Esophagus squamous epithelium (tissue), 5 donors: ENCODE measurements at regions not wholly inside any gene's neighbourhood (a gene's known extent, or its start where the extent isn't known, plus 50 kb on each side); places are given as distances from the start of the nearest gene placed in this dataset.

ENCODE experiments used
- DNase-seq: peaks from one replicate; lab custom pipeline; 2025; lab: John Stamatoyannopoulos, UW
- H3K27ac ChIP-seq, 4 donors: fragments of 200-600 bp; sonication (generic); one replicate each; pipeline ENCODE4 v1.5.1; 2016 to 2019; ENCODE audit warnings: mild to moderate bottlenecking in 1 of 4
- H3K27me3 ChIP-seq, 4 donors: fragments of 200-600 bp; sonication (generic); 1 replicate in 3 of 4; 2 replicates in 1 of 4; pipeline versions ENCODE4 v1.5.1 to v1.6.0; 2017 to 2021; ENCODE audit warnings: antibody characterized with exemption in 1 of 4
- H3K36me3 ChIP-seq, 3 donors: fragments of 200-600 bp; sonication (generic); one replicate each; pipeline ENCODE4 v1.5.1; 2016 to 2019
- H3K4me1 ChIP-seq, 3 donors: fragments of 200-600 bp; sonication (generic); one replicate each; pipeline ENCODE4 v1.5.1; 2017 to 2019
- H3K4me3 ChIP-seq, 4 donors: fragments of 200-600 bp; sonication (generic); 1 replicate in 3 of 4; 2 replicates in 1 of 4; pipeline ENCODE4 v1.5.1; 2016 to 2019; ENCODE audit warnings: mild to moderate bottlenecking in 2 of 4, moderate library complexity in 1 of 4
- H3K9me3 ChIP-seq, 3 donors: fragments of 200-600 bp; sonication (generic); one replicate each; pipeline ENCODE4 v1.5.1; 2016 to 2019
- POLR2A ChIP-seq, 4 donors: fragments of 450-650 bp; IDR thresholded peaks; one replicate each; pipeline ENCODE4 v1.6.1; 2017; ENCODE audit warnings: antibody characterized with exemption in 4 of 4, mild to moderate bottlenecking in 4 of 4, moderate library complexity in 3 of 4
- WGBS, 2 donors: methylation state at CpG; one replicate each; pipeline ENCODE4 v1.1.5; 2018; 5-methylcytosine and 5-hydroxymethylcytosine counted together
- intact Hi-C: fragments of 100-400 bp; cut with DNase I; formaldehyde crosslinking; loops from one replicate; pipeline ENCODE4 v1.15.0; 2022
- TF ChIP-seq, protein P1 (sequence below), 6 experiments: fragments of 450-650 bp in 4 of 6; fragments of 200-600 bp in 2 of 6; sonication (generic) in 2 of 6; IDR thresholded peaks; one replicate each; pipeline ENCODE4 v1.5.1; 2016 to 2019; ENCODE audit warnings: antibody characterized with exemption in 6 of 6, mild to moderate bottlenecking in 4 of 6, moderate library complexity in 4 of 6
- donor health status: DM: yes; HTN: yes; CAD: no.

DNA sequence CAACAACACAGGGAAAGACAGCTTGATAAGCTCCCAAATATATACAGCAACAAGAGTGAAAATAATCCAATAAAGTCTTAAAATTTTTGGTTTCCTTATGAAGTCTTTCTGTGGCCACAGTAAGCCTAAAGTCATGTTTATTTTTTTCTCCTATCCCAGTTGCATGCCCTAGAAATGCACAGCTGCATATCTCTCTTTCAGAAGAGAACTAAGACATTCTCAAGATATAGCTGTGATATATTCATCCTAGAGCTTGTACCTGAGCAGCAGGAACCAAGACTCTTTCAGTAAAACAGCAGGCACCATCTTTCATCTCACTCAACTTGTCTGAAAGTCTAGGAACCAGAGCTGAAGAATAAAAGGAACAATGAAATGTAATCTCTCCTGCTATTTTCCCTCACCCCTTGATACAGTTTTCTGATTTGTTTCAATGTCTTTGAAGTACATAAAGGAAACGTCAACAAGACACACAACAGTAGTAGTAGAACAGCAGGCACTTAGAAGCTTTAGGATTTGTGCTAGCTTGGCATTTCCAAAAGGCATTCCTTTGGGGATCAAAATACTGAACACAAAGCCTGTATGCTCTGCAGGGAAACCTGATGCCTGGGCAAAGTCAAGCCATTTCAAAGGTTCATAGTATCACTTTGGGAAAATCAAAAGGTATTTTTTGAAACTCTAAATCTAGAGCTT, 536.8 kb downstream of the PYDC2 start:
- H3K9me3 ChIP-seq, result no peaks in the 10 kb centered on the region
- no peak for DNase-seq
- H3K4me3 ChIP-seq, result no peak overlapping the region
- no peaks in the 10 kb centered on the region for H3K4me1 ChIP-seq
- no peaks in the 10 kb centered on the region for H3K27me3 ChIP-seq
- intact Hi-C loops, result no loop called here
- no peaks in the 10 kb centered on the region for H3K36me3 ChIP-seq
- 18 to 26% methylated on average over 1 of the region's 1 CpG for WGBS, 2 donors
- TF ChIP-seq, protein P1, sequence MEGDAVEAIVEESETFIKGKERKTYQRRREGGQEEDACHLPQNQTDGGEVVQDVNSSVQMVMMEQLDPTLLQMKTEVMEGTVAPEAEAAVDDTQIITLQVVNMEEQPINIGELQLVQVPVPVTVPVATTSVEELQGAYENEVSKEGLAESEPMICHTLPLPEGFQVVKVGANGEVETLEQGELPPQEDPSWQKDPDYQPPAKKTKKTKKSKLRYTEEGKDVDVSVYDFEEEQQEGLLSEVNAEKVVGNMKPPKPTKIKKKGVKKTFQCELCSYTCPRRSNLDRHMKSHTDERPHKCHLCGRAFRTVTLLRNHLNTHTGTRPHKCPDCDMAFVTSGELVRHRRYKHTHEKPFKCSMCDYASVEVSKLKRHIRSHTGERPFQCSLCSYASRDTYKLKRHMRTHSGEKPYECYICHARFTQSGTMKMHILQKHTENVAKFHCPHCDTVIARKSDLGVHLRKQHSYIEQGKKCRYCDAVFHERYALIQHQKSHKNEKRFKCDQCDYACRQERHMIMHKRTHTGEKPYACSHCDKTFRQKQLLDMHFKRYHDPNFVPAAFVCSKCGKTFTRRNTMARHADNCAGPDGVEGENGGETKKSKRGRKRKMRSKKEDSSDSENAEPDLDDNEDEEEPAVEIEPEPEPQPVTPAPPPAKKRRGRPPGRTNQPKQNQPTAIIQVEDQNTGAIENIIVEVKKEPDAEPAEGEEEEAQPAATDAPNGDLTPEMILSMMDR (IDR thresholded peaks at IDR 0.05), result no peak
- TF ChIP-seq POLR2A (IDR thresholded peaks at IDR 0.05), result no peak
- H3K27ac ChIP-seq, result no peak overlapping the region

DNA sequence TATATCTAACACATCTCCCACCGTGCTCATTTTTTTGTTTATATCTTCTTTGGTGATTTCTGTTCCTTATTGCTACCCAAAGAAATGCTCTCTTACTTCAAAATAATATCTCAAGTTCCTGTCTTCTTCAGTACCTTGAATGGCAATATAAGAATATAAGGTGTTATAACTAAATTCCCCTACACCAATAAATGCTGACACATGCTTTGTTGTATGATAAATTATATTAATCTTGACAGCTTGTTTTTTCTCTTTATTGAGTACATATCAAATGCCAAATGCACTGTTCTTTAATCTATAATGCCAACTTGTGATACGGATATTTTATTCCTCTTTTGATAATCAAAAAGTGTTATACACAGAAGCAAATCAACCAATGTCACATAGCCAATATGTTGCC, 540.3 kb downstream of the PYDC2 start:
- no peaks in the 10 kb centered on the region for H3K27me3 ChIP-seq
- no peaks in the 10 kb centered on the region for H3K4me1 ChIP-seq
- no peak overlapping the region for H3K4me3 ChIP-seq
- no peak for DNase-seq
- TF ChIP-seq, protein P1 (IDR thresholded peaks at IDR 0.05), result no peak
- intact Hi-C loops, result no loop called here
- H3K36me3 ChIP-seq, result no peaks in the 10 kb centered on the region
- no peak overlapping the region for H3K27ac ChIP-seq
- no peaks in the 10 kb centered on the region for H3K9me3 ChIP-seq
- 41% methylated on average over 2 of the region's 2 CpGs for WGBS, 2 donors

DNA sequence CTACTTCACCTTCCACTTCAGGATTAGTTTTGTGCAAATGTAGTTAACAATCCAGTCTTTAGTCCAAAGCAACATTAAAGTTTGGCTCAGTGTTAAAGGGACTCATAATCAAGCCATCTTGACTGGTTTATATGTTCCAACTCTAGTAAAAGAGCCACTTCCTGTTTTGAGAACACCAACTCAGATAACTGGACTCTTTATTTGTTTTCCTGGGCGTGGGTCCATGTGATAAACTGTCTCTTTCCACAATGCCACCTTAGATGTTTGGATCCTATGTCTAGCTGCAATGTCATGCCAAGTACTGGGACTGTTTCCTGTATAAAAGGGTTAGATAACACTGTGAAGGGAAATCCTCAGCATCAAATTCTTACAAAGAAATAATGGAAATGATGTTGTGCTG, 545.0 kb downstream of the PYDC2 start:
- Histone ChIP-seq H3K27ac (no peak overlapping the region), H3K9me3 (no peaks in the 10 kb centered on the region), H3K27me3 (no peaks in the 10 kb centered on the region), H3K4me3 (no peak overlapping the region), H3K4me1 (no peaks in the 10 kb centered on the region), H3K36me3 (no peaks in the 10 kb centered on the region)
- 10 to 20% methylated on average over 1 of the region's 1 CpG for WGBS, 2 donors
- intact Hi-C loops, result no loop called here
- DNase-seq, result no peak
- TF ChIP-seq, protein P1 (IDR thresholded peaks at IDR 0.05), result no peak
- no peak for TF ChIP-seq POLR2A (IDR thresholded peaks at IDR 0.05)

DNA sequence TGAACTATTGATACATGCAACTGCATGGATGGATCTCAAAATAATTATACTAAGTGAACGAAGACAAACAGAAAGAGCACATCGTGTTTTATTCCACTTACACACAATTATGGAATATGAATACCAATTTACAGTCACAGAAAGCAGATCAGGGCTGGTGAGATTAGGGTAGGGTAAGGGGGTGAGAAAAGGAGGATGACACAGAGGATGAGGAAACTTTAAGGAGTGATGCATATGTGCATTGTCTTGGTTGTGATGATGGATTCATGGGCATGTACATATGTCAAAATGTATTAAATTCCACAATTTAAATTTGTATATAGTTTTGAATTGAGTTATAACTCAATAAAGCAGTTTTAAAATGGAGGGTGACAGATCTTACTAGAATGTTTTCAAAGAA, 548.9 kb downstream of the PYDC2 start:
- no peaks in the 10 kb centered on the region for H3K9me3 ChIP-seq
- no peak for TF ChIP-seq POLR2A (IDR thresholded peaks at IDR 0.05)
- no peak overlapping the region for H3K4me3 ChIP-seq
- H3K27ac ChIP-seq, result no peak overlapping the region
- WGBS, 2 donors, result 78 to 85% methylated on average over 2 of the region's 2 CpGs
- no peaks in the 10 kb centered on the region for H3K36me3 ChIP-seq
- H3K4me1 ChIP-seq, result no peaks in the 10 kb centered on the region
- DNase-seq, result no peak
- intact Hi-C loops, result no loop called here
- H3K27me3 ChIP-seq, result no peaks in the 10 kb centered on the region

DNA sequence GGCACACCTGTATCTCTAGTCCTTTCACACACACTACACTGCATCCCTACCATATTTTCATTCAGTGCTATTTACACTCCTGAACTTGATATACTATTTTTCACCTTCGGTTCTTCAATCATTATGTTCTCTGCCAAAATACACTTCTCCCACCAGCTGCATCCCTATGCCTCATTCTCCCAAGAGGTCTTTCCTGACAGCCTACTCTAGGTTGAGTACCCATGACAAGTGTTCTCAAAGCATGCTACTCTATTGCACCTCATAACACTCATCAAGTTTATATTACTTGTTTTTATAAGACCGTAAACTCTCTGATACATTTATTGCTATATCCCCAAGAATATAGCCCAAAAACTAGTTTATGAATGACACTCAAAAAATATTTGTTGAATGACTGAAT, 549.5 kb downstream of the PYDC2 start:
- H3K27ac ChIP-seq, result no peak overlapping the region
- H3K4me1 ChIP-seq, result no peaks in the 10 kb centered on the region
- intact Hi-C loops, result no loop called here
- H3K9me3 ChIP-seq, result no peaks in the 10 kb centered on the region
- H3K36me3 ChIP-seq, result no peaks in the 10 kb centered on the region
- H3K27me3 ChIP-seq, result no peaks in the 10 kb centered on the region
- WGBS, 2 donors, result 48 to 62% methylated on average over 2 of the region's 2 CpGs
- no peak overlapping the region for H3K4me3 ChIP-seq
- DNase-seq, result no peak
- TF ChIP-seq, protein P1 (IDR thresholded peaks at IDR 0.05), result no peak
- no peak for TF ChIP-seq POLR2A (IDR thresholded peaks at IDR 0.05)

DNA sequence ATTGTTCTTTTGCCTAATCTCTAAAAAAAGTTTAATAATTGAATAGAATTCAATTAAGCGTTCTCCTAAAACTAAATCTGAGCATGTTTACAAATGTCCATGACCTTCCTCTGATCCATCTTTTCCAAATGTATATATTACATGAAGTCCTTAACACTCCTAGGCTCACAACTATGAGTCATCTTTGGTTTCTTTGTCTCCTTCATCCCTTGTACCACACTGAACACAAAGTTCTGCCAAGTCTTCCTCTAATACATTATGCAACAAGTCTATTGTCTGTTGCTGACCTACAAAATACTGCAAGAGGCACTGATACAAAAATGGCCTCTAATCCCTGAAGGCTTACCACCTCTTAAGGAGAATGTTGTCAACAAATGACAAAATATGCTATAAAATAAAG, 550.2 kb downstream of the PYDC2 start:
- Histone ChIP-seq H3K4me3 (no peak overlapping the region), H3K36me3 (no peaks in the 10 kb centered on the region), H3K27ac (no peak overlapping the region), H3K27me3 (no peaks in the 10 kb centered on the region), H3K9me3 (no peaks in the 10 kb centered on the region), H3K4me1 (no peaks in the 10 kb centered on the region)
- intact Hi-C loops, result no loop called here
- 55 to 66% methylated on average over 1 of the region's 1 CpG for WGBS, 2 donors
- no peak for DNase-seq
- TF ChIP-seq POLR2A (IDR thresholded peaks at IDR 0.05), result no peak
- TF ChIP-seq, protein P1 (IDR thresholded peaks at IDR 0.05), result no peak
